Body of pancreas (tissue), 4 donors: ENCODE measurements at regions not wholly inside any gene's neighbourhood (a gene's known extent, or its start where the extent isn't known, plus 50 kb on each side); places are given as distances from the start of the nearest gene placed in this dataset.

Experiments used
- ATAC-seq: fragments of 150-250 bp; one replicate; pipeline ENCODE4 v1.9.1; 2016
- DNase-seq, 4 donors: peaks; one replicate each; pipeline ENCODE4 v3.0.0-alpha.2; 2019
- H3K27ac ChIP-seq, 4 donors: fragments of 200-600 bp; sonication (generic); 1 replicate in 3 of 4; 2 replicates in 1 of 4; pipeline versions ENCODE4 v1.5.1 to v1.6.1; 2016 to 2019; ENCODE audit warnings: mild to moderate bottlenecking in 1 of 4, mixed read lengths in 1 of 4, moderate library complexity in 1 of 4
- H3K27me3 ChIP-seq, 2 donors: fragments of 200-600 bp; sonication (generic); one replicate each; pipeline ENCODE4 v1.6.0; 2016; ENCODE audit warnings: mild to moderate bottlenecking in 1 of 2
- H3K36me3 ChIP-seq, 2 donors: fragments of 200-600 bp; sonication (generic); replicated peaks in 1 of 2; 2 replicates each; pipeline ENCODE4 v1.5.1; 2016; ENCODE audit warnings: low read depth in 2 of 2; ENCODE audit not compliant: insufficient read depth in 1 of 2
- H3K4me1 ChIP-seq: fragments of 200-600 bp; sonication (generic); one replicate; pipeline ENCODE4 v1.6.0; 2016
- H3K4me3 ChIP-seq, 2 donors: fragments of 200-600 bp; sonication (generic); 1 replicate in 1 of 2; 2 replicates in 1 of 2; pipeline ENCODE4 v1.5.1; 2016 to 2019
- H3K9me3 ChIP-seq, 3 donors: fragments of 200-600 bp; sonication (generic); 1 replicate in 2 of 3; 2 replicates in 1 of 3; pipeline ENCODE4 v1.5.1; 2016
- CTCF ChIP-seq, 7 experiments: fragments of 450-650 bp in 4 of 7; fragments of 200-600 bp in 3 of 7; sonication (generic) in 3 of 7; IDR thresholded peaks; one replicate each; pipeline ENCODE4 v1.5.1; 2016 to 2019; ENCODE audit warnings: antibody characterized with exemption in 7 of 7
- POLR2A ChIP-seq, 3 donors: fragments of 450-650 bp; IDR thresholded peaks; one replicate each; pipeline ENCODE4 v1.6.1; 2016; ENCODE audit warnings: antibody characterized with exemption in 3 of 3, mild to moderate bottlenecking in 2 of 3
- WGBS, 2 donors: methylation state at CpG; one replicate each; pipeline ENCODE4 v1.1.5; 2017; 5-methylcytosine and 5-hydroxymethylcytosine counted together
- intact Hi-C: fragments of 100-400 bp; cut with DNase I; formaldehyde crosslinking; loops from one replicate; pipeline ENCODE4 v1.15.1; 2023

DNA sequence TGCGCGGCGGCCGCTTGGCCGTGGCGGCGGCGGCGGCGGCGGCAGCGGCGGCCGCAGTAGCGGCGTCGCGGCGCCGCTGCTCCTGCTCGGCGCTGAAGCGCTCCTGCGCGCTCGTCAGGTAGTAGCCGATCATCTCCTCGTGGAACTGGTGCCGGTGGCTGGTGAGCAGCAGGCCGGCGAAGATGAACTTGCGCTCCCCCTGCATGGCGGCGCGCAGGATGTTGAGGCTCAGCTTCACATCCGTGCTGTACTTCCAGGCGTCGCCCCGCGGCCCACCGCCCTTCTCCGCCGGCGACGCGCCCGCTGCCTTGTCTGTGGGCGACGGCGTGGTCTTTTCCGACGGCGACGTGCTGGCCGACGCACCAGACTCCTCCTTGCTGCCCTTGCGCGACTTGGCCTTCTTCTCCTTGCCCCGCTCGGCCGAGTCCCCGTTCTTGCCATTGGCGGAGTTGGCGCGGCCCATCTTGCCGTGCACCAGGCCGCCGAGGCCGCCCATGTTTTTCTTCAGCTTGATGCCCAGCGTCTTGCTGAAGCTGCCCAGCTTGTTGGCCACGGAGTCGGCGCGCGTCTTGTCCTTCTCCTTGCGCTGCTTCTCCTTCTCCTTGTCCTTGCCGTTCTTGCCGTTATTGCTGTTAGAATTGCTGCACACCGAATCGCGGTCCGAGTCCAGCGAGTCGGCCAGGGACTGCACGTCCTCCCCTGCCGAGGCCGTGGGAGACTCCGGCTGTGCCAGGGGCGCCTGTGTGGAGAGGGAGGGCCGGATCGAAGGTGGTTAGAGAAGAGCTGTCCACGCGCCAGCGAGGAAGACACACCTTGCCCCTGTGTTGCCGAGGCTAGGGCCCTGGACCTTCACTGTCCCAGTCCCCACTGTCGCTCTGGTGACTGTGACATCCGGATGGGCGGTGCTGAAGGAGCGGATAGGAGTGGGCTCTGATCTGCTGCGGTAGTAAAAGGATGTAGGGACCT, 157.6 kb downstream of the KLF13 start:
- DNase-seq (no peak), ATAC-seq (no peak)
- Histone ChIP-seq H3K36me3 (no peaks in the 10 kb centered on the region), H3K9me3 (no peaks in the 10 kb centered on the region), H3K4me1 (peaks cover 21% of the 10 kb centered on the region), H3K27me3 (no peaks in the 10 kb centered on the region), H3K4me3 (no peak overlapping the region), H3K27ac (no peak overlapping the region)
- TF ChIP-seq POLR2A (IDR thresholded peaks at IDR 0.05) (no peak), CTCF (IDR thresholded peaks at IDR 0.05) (no peak)
- intact Hi-C loops = loop anchor here (10.0 kb wide), 1 partner anchor 79 kb away; no protein-coding TSS in a partner anchor
- WGBS, 2 donors = 67 to 92% methylated on average over 58 to 97 of the region's 100 CpGs

DNA sequence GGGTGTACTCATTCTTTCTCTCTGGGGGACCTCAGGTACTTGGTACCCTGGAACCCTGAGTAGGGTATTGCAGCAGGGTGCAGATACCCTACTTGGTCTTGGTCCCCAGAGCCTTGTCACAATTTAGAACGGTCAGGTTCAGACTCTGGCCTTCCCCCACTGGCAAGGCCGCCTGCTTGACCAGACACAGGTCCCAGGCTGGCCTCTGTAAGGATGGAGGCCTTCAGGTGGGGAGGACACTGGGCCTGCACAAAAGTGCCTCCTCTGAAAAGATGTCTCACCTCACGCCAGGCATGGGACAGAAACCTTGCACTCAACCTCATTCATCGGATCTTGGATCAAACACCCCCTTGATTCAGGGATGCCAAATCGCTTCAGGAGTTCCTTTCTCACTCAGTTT, 158.4 kb downstream of the KLF13 start:
- Histone ChIP-seq H3K27ac (no peak overlapping the region), H3K4me1 (peaks cover 28% of the 10 kb centered on the region), H3K9me3 (no peaks in the 10 kb centered on the region), H3K4me3 (no peak overlapping the region), H3K36me3 (no peaks in the 10 kb centered on the region), H3K27me3 (no peaks in the 10 kb centered on the region)
- 82 to 92% methylated on average over 4 to 5 of the region's 5 CpGs for WGBS, 2 donors
- no peak for ATAC-seq
- intact Hi-C loops = loop anchor here (5.0 to 10.0 kb wide), 2 partner anchors 80 to 273 kb away; no protein-coding TSS in a partner anchor
- no peak for DNase-seq
- TF ChIP-seq CTCF (IDR thresholded peaks at IDR 0.05) = no peak
- TF ChIP-seq POLR2A (IDR thresholded peaks at IDR 0.05) = no peak

DNA sequence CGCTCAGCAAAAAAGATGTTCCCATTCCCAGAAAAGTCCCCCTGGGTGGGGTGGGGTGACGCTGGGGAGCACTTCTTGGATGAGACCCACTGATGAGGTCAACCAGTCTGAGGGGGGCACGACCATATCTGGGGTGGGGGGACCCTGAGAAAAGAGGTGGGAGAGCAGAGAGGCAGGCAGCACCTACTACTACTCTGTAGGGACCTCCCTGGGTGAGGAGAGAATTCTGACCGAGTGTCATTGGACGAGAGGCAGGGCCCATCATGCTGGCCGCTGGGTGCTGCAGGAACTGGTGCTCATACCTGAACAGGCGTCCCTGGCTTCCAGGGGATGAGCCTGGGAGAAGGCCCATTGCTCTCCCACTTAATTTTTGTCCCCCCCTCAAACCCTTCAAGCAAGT, 158.8 kb downstream of the KLF13 start:
- Histone ChIP-seq H3K36me3 (no peaks in the 10 kb centered on the region), H3K27ac (no peak overlapping the region), H3K27me3 (no peaks in the 10 kb centered on the region), H3K4me1 (peaks cover 29% of the 10 kb centered on the region), H3K9me3 (no peaks in the 10 kb centered on the region), H3K4me3 (no peak overlapping the region)
- WGBS, 2 donors = 68 to 82% methylated on average over 4 to 7 of the region's 7 CpGs
- ATAC-seq = no peak
- TF ChIP-seq POLR2A (IDR thresholded peaks at IDR 0.05) (no peak), CTCF (IDR thresholded peaks at IDR 0.05) (no peak)
- DNase-seq = no peak
- intact Hi-C loops = loop anchor here (5.0 to 10.0 kb wide), 2 partner anchors 81 to 273 kb away; no protein-coding TSS in a partner anchor

- no peak overlapping the region for H3K4me3 ChIP-seq
- TF ChIP-seq CTCF (IDR thresholded peaks at IDR 0.05) = no peak
- TF ChIP-seq POLR2A (IDR thresholded peaks at IDR 0.05) = no peak
- intact Hi-C loops = loop anchor here (5.0 to 10.0 kb wide), 2 partner anchors 81 to 274 kb away; no protein-coding TSS in a partner anchor
- ATAC-seq (no peak), DNase-seq (no peak)
- WGBS, 2 donors = 93 to 97% methylated on average over 13 to 14 of the region's 14 CpGs
- no peaks in the 10 kb centered on the region for H3K27me3 ChIP-seq
- peaks cover 29% of the 10 kb centered on the region for H3K4me1 ChIP-seq
- no peaks in the 10 kb centered on the region for H3K36me3 ChIP-seq
- H3K9me3 ChIP-seq = no peaks in the 10 kb centered on the region
- H3K27ac ChIP-seq = no peak overlapping the region
These were observed 159.4 kb downstream of the KLF13 start for GRCh38 chr15:31485911-31486461.
